DMS53 (cell line): ENCODE measurements at regions not wholly inside any gene's neighbourhood (a gene's known extent, or its start where the extent isn't known, plus 50 kb on each side); places are given as distances from the start of the nearest gene placed in this dataset.

Source experiments
- DNase-seq: peaks from one replicate; lab custom pipeline; 2025; lab: John Stamatoyannopoulos, UW

- no peak for DNase-seq
Measured at GRCh38 chr16:17654142-17654541, 183.4 kb upstream of the XYLT1 start.

DNA sequence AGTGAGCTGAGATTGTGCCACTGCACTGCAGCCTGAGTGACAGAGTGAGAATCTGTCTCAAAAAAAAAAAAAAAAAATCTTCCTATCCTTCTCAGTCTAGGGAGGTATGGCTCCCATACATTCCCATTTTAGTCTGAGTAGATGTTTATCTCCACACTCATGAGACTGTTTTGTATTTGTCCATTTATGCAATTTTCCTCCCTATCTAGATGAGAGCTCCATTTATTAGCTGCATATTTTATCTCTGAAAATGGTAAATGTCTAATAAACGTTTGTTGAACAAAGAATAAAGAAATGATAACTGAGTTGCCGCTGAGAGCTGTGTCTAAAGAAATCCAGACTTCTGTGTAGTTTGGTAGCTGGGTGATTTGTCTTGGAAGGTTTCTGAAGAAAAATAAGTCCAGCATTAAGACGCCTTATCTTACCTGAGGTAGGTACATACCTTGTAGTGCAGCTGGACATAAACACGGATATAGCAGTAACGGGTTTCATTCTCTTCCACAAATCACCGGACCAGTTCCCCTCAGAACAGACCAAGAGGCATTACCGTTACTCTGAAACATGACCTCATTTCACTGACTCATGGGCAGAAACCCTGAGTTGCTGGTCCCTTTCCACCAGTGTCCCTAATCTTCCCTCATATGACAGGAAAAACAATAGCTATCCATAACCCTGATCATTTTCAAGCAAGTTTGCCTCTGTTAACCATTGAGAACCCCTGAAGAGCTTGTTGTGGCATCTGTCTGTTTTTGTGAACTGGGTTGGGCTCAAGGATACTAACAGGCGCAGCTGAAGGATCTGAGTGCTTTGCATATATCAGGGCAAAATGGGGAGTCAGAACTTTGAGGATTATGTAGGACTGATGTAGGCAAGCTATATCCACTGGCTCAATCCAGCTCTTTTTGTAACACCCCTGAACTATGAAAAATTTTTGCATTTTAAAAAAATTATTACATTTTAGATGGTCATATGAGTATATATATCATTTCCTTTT is 177.4 kb upstream of the XYLT1 start:
- DNase-seq, result no peak

DNA sequence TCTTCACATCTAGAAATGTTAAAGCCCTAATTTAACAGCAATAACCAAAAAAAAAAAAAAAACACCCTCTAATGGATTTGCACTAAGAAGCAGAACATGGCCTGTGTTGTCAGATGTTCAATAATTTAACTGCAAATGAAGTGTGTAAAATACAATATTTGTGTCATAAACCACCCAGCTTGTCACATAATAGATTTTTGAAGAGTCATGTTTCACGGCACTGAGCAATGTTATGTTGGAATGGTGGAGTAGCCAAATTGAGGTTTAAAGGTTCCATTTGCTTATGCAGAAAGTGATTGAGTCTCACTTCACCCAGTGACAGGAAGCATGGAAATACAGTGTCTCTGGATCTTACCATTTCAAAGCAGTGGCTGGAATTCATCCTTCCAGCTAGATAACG is 173.2 kb upstream of the XYLT1 start:
- DNase-seq, result no peak

GRCh38 chr16:17641990-17642389 is 171.2 kb upstream of the XYLT1 start:
- no peak for DNase-seq

DNA sequence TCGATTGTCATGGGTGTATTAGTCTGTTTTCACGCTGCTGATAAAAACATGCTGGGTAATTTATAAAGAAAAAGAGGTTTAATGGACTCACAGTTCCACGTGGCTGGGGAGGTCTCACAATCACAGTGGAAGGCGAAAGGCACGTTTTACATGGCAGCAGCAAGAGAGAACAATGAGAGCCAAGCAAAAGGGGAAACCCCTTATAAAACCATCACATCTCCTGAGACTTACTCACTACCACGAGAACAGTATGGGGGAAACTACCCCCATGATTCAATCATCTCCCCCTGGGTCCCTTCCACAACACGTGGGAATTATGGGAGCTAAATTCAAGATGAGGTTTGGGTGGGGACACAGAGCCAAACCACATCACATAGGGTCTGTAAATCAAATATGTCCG is 167.4 kb upstream of the XYLT1 start:
- DNase-seq, result no peak

- no peak for DNase-seq
Measured at GRCh38 chr16:17635183-17635582, 164.4 kb upstream of the XYLT1 start.

- no peak for DNase-seq
Measured at GRCh38 chr16:17633181-17633951, 162.6 kb upstream of the XYLT1 start.

DNA sequence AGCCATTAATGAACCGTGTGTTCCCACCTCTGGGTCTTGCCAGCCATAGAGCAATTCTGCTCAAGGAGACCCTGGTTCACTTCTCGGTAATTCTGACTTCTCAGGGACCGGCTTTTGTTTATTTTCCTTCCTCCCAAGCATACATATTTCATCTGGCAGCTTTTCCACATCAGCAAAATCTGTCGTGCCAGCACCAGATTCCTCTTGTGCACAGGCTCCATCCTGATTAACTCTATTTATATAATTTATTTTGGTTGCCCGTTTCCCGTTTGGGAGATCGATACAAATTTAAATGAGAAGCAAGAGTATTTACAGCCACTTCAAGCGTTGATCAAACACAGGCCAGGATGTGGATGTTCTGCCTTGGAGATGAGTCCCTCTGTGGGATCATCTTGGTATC is 161.9 kb upstream of the XYLT1 start:
- no peak for DNase-seq

DNA sequence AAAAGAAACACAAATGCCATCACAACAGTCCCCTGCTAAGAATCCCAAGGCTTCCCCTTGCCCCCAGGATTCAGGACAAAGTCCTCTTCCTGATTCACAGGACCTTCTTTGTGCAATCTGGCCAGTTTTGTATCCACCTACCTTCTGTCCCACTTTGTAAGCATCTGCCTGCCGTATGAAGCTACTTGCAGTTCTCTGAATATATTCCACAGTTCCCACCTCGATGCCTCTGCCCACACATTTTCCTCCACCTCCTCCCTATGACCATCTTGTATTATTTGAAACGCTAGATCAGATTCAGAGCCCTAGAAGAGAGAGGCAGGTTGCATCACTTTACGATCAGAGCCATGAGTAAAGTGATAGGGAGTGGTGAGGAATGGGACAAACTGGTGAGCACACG is 159.2 kb upstream of the XYLT1 start:
- DNase-seq, result no peak

DNA sequence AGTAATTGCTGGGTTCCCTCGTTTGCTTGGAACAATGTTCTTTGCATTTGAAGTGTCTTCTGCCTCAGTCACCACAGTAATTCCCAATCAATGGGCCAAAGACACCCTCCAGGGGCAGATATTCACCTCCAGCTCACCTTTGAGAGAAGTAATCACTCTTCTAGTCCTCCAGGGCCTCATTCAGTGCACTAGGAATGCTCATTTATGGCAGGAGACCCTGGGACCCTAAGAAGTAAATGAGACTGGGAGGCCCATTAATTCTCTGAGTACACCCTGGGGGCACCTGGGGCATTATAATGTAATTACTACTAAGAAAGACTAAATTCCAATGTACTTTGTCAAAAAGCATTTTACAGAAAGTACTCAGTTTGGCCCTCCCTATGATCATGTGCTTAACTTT is 158.2 kb upstream of the XYLT1 start:
- no peak for DNase-seq

GRCh38 chr16:17622366-17622765 is 151.6 kb upstream of the XYLT1 start:
- DNase-seq, result no peak

- DNase-seq, result no peak
Measured at GRCh38 chr16:17619261-17619660, 148.5 kb upstream of the XYLT1 start.

- no peak for DNase-seq
Measured at GRCh38 chr16:17617021-17617552, 146.3 kb upstream of the XYLT1 start.

DNA sequence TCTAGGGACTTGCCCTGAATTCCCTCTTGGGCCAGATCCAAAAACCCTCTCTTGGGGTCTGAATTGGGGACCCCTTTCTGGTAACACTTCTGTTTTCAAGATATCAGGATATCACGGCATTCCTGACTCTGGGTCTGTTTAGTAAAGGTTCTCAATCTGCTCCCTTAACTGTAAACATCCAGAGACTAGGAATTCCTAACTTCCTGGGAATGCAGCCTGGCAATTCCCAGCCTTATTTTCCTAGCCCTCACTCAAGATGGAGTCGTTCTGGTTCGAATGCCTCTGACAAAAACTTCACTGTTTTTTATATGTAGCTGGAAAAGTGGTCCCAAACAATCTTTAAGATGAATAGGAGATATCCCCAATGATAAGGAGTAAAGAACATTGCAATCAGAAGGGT is 141.6 kb upstream of the XYLT1 start:
- no peak for DNase-seq

GRCh38 chr16:17607609-17608008 is 136.8 kb upstream of the XYLT1 start:
- DNase-seq, result no peak

GRCh38 chr16:17607075-17607509 is 136.3 kb upstream of the XYLT1 start:
- DNase-seq, result no peak

GRCh38 chr16:17606460-17606859 is 135.7 kb upstream of the XYLT1 start:
- DNase-seq, result no peak

GRCh38 chr16:17605784-17606183 is 135.0 kb upstream of the XYLT1 start:
- no peak for DNase-seq

GRCh38 chr16:17603626-17604025 is 132.9 kb upstream of the XYLT1 start:
- DNase-seq, result no peak

- no peak for DNase-seq
Measured at GRCh38 chr16:17602678-17603077, 131.9 kb upstream of the XYLT1 start.

GRCh38 chr16:17598968-17599367 is 128.2 kb upstream of the XYLT1 start:
- no peak for DNase-seq

DNA sequence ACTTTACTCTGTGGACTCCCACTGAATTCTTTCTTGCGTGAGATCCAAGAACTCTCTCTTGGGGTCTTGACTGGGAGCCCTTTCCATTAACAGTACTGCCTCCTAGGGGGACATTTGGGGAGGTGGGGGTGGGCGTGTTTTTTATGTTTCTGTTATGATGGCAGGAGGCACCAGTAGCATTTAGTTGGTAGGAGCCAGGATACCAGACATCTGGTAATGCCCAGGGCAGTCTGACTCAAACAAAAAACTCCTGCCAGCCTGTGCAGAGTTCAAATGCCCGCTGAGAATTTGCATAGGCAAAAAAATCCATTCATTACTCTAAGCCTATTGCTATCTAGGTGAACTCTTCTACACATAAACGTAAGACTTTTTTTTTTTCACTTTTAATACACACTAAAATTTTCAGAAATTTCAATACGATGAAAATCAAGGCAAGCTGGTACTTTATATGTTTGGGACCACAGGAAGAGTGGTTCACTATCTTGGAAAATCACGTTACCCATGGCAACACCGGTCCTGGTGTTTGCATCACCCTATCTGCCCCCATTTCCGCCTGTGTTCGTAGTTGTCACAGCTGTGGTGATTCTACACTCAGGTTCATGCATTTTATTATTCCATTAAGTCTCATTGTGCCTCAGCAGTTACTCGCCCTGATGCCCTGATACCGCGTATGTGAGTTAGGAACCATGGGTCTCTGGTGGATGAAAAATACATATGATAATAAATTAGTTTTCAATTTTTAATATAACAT is 121.1 kb upstream of the XYLT1 start:
- DNase-seq, result no peak
